HL-60 (cell line): ENCODE measurements at regions not wholly inside any gene's neighbourhood (a gene's known extent, or its start where the extent isn't known, plus 50 kb on each side); places are given as distances from the start of the nearest gene placed in this dataset.

Experiments used
- GABPA ChIP-seq: IDR thresholded peaks from 2 replicates; pipeline ENCODE4 v1.6.1; 2012; ENCODE audit warnings: low read depth
- TF ChIP-seq, protein P1 (sequence below): IDR thresholded peaks from one replicate; pipeline ENCODE4 v1.5.1; 2011; ENCODE audit warnings: low read length, control low read depth, inconsistent platforms; ENCODE audit not compliant: insufficient read depth
- TF ChIP-seq, protein P2 (sequence below): IDR thresholded peaks from 2 replicates; pipeline ENCODE4 v1.6.1; 2012; ENCODE audit warnings: low read depth; ENCODE audit not compliant: insufficient replicate concordance

DNA sequence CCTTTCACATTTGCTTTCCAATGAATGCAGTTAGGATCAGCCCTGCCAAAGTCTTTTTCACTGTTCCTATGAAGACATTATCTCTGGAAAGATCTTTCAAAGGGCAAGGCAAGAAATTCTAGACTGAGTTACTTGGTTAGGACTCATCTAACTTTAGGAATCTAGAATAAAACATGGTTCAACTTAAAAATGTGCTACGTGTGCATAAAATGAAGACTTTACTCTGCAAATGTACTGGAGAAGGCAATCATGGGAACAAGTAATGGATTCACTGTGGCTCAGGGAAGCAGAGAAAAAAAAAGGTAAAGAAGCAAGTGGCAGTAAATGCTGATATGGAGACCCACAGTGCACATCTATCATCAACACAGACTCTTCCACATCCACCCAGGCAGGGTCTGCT lies 297.4 kb downstream of the HNRNPD start:
- TF ChIP-seq, protein P1, sequence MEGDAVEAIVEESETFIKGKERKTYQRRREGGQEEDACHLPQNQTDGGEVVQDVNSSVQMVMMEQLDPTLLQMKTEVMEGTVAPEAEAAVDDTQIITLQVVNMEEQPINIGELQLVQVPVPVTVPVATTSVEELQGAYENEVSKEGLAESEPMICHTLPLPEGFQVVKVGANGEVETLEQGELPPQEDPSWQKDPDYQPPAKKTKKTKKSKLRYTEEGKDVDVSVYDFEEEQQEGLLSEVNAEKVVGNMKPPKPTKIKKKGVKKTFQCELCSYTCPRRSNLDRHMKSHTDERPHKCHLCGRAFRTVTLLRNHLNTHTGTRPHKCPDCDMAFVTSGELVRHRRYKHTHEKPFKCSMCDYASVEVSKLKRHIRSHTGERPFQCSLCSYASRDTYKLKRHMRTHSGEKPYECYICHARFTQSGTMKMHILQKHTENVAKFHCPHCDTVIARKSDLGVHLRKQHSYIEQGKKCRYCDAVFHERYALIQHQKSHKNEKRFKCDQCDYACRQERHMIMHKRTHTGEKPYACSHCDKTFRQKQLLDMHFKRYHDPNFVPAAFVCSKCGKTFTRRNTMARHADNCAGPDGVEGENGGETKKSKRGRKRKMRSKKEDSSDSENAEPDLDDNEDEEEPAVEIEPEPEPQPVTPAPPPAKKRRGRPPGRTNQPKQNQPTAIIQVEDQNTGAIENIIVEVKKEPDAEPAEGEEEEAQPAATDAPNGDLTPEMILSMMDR, result no peak
- TF ChIP-seq, protein P2, sequence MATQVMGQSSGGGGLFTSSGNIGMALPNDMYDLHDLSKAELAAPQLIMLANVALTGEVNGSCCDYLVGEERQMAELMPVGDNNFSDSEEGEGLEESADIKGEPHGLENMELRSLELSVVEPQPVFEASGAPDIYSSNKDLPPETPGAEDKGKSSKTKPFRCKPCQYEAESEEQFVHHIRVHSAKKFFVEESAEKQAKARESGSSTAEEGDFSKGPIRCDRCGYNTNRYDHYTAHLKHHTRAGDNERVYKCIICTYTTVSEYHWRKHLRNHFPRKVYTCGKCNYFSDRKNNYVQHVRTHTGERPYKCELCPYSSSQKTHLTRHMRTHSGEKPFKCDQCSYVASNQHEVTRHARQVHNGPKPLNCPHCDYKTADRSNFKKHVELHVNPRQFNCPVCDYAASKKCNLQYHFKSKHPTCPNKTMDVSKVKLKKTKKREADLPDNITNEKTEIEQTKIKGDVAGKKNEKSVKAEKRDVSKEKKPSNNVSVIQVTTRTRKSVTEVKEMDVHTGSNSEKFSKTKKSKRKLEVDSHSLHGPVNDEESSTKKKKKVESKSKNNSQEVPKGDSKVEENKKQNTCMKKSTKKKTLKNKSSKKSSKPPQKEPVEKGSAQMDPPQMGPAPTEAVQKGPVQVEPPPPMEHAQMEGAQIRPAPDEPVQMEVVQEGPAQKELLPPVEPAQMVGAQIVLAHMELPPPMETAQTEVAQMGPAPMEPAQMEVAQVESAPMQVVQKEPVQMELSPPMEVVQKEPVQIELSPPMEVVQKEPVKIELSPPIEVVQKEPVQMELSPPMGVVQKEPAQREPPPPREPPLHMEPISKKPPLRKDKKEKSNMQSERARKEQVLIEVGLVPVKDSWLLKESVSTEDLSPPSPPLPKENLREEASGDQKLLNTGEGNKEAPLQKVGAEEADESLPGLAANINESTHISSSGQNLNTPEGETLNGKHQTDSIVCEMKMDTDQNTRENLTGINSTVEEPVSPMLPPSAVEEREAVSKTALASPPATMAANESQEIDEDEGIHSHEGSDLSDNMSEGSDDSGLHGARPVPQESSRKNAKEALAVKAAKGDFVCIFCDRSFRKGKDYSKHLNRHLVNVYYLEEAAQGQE, result no peak
- TF ChIP-seq GABPA, result no peak
